Activated naive CD4-positive, alpha-beta T cell treated with anti-CD3 and anti-CD28 coated beads, Interleukin-2, amount 50 U/mL, for 72 hours (primary cell): ENCODE measurements at regions not wholly inside any gene's neighbourhood (a gene's known extent, or its start where the extent isn't known, plus 50 kb on each side); places are given as distances from the start of the nearest gene placed in this dataset.

ENCODE experiments used
- ATAC-seq, 2 donors: fragments of 150-1000 bp; cut with Tn5 transposase; 2 replicates each; pipeline ENCODE4 v1.10.0; 2021; ENCODE audit warnings: mild to moderate bottlenecking in 2 of 2, moderate library complexity in 2 of 2
- DNase-seq, 2 donors: peaks; one replicate each; pipeline ENCODE4 v3.0.0; 2021 to 2022; ENCODE audit warnings: low spot score in 2 of 2
- H3K27ac Mint-ChIP-seq, 2 donors: one replicate each; pipeline ENCODE4 v1.8.0; 2022; ENCODE audit warnings: mild to moderate bottlenecking in 2 of 2, mixed read lengths in 2 of 2
- H3K36me3 Mint-ChIP-seq, 2 donors: one replicate each; pipeline ENCODE4 v1.8.0; 2022; ENCODE audit warnings: mixed read lengths in 2 of 2
- H3K9me3 Mint-ChIP-seq, 2 donors: one replicate each; pipeline ENCODE4 v1.8.0; 2022; ENCODE audit warnings: mixed read lengths in 2 of 2

DNA sequence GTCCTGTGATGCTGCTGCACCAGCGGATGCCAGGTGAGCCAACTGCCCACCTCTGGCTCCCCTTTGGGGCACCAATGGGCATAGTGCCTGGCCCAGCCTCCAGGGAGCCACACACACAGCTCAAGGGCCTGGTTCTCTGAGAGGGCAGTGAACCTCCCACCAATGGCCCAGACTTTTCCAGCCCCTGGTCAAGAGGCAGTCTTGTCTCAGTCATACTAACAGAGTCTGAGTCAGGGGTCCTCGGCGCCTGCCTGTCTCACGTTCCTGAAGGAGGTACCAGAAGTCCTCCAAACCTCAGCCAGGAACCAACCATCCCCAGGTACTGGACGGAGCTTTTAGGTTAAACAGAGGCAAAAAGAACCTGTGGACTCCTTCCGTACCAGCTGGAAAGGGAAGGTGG lies 121.1 kb downstream of the C5orf15 start:
- H3K27ac Mint-ChIP-seq = no peak overlapping the region
- H3K9me3 Mint-ChIP-seq = no peaks in the 10 kb centered on the region
- no peak for DNase-seq
- ATAC-seq = no peak
- H3K36me3 Mint-ChIP-seq = no peaks in the 10 kb centered on the region

DNA sequence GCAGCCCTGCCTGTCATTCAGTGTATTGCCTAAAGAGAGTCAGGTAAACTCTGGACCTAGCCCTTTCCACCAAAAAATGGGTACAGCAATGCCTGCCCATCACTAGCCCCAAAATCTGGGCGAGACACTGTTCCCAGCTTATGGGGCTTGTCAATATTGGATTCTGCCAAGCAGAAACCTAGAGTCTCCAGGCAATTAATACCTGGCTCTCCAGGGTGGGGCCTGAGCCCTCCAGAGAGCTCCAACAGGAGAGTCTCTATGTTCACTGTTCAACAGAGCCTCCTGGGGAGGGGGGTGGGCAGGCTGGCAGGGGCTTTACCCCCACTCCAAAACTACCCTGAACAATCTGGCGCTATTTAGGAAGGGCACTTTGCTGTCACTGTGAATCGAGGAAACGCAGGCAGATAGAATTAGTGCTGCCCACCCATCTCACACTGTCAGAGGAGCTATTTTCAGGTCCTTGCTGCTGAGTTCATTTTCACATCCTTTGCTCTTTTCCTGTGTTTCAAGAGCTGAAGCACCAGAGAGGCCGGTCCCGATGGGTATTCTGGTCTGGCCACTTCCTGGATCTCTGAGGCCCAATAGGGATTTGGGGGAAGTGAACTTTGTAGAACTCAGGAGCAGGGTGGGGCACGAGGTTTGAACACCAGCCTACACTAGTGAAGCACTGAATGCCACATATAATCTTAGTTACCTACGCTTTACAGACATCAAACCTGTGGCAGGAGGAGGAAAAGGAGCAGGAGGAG lies 121.8 kb downstream of the C5orf15 start:
- DNase-seq (no peak), ATAC-seq (no peak)
- H3K9me3 Mint-ChIP-seq = no peaks in the 10 kb centered on the region
- no peaks in the 10 kb centered on the region for H3K36me3 Mint-ChIP-seq
- no peak overlapping the region for H3K27ac Mint-ChIP-seq

- DNase-seq (no peak), ATAC-seq (no peak)
- Mint-ChIP-seq H3K9me3 (no peaks in the 10 kb centered on the region), H3K27ac (no peak overlapping the region), H3K36me3 (no peaks in the 10 kb centered on the region)
These were observed 123.2 kb downstream of the C5orf15 start for GRCh38 chr5:133845271-133845670.

DNA sequence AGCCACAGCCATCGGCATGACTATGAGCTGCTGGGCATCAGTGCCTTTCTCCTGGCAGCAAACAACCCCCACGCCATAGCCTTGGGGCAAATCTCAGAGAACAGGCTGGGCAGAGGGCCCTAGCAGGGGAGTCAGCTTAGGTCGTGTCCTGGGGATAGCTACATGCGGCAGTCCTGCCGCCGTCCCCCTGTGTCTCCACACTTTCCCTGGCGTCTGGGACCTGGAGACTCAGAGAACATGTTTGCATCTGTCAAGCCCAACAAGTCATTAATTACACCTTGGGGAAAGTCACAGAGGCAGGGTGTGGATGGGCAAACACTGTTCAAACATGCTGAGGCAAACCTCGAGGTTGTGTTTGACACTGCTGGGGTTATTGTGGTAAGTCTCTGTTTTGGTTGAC lies 123.6 kb downstream of the C5orf15 start:
- DNase-seq = no peak
- Mint-ChIP-seq H3K9me3 (no peaks in the 10 kb centered on the region), H3K27ac (no peak overlapping the region), H3K36me3 (no peaks in the 10 kb centered on the region)
- no peak for ATAC-seq

DNA sequence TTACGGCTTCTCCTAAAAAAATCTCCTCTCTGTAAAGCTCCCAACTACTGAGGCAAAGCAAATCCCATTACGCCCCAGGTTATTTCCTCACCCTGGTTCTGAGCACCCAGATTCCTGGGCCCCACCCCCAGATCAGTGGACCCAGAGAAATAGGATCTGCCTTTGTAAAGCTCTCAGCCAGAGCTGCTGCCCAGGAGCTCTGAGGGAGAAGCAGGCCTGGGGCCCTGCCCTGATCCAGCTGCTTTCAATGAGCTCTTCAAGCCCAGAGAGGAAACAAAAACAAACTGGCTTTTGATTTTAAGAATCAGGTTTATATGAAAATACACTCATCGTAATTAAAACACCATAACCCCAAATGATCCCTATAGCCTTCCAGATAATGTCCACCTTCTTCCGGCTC lies 124.5 kb downstream of the C5orf15 start:
- H3K36me3 Mint-ChIP-seq = no peaks in the 10 kb centered on the region
- no peak overlapping the region for H3K27ac Mint-ChIP-seq
- no peaks in the 10 kb centered on the region for H3K9me3 Mint-ChIP-seq
- no peak for ATAC-seq
- DNase-seq = no peak

GRCh38 chr5:133842846-133843611 lies 125.4 kb downstream of the C5orf15 start:
- H3K36me3 Mint-ChIP-seq = no peaks in the 10 kb centered on the region
- H3K27ac Mint-ChIP-seq = no peak overlapping the region
- no peaks in the 10 kb centered on the region for H3K9me3 Mint-ChIP-seq
- no peak for DNase-seq
- no peak for ATAC-seq

GRCh38 chr5:133841831-133842750 lies 126.3 kb downstream of the C5orf15 start:
- no peak for ATAC-seq
- no peak overlapping the region for H3K27ac Mint-ChIP-seq
- H3K9me3 Mint-ChIP-seq = peaks cover 0 to 3% of the 10 kb centered on the region in 2 donors
- DNase-seq = no peak
- H3K36me3 Mint-ChIP-seq = no peaks in the 10 kb centered on the region

- no peak for DNase-seq
- H3K9me3 Mint-ChIP-seq = peaks cover 0 to 15% of the 10 kb centered on the region in 2 donors
- H3K27ac Mint-ChIP-seq = no peak overlapping the region
- H3K36me3 Mint-ChIP-seq = peaks cover 0 to 8% of the 10 kb centered on the region in 2 donors
- ATAC-seq = no peak
These were observed 128.3 kb downstream of the C5orf15 start for GRCh38 chr5:133840168-133840567.

- DNase-seq (no peak), ATAC-seq (no peak)
- Mint-ChIP-seq H3K36me3 (peaks cover 0 to 8% of the 10 kb centered on the region in 2 donors), H3K9me3 (peaks cover 0 to 15% of the 10 kb centered on the region in 2 donors), H3K27ac (no peak overlapping the region)
These were observed 128.7 kb downstream of the C5orf15 start for GRCh38 chr5:133839721-133840120.

- Mint-ChIP-seq H3K36me3 (peaks cover 0 to 8% of the 10 kb centered on the region in 2 donors), H3K27ac (no peak overlapping the region), H3K9me3 (peaks cover 0 to 15% of the 10 kb centered on the region in 2 donors)
- DNase-seq (no peak), ATAC-seq (no peak)
These were observed 129.3 kb downstream of the C5orf15 start for GRCh38 chr5:133839090-133839489.

DNA sequence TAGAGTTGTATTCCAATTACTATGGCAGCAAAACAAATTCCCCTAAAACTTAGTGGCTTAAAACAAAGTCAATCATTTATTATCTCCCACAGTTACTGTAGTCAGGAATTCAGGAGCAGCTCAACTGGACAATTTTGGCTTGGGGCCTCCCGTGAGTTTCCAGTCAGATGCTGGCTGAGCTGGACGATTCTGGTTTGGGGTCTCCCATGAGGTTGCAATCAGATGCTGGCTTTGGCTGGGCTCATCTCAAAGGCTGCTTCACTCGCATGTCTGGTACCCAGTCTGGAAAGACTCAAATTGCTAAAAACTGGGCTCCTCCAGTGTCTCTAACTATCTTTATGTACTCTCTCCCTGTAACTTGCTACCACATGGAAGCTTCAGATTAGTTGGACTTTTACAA lies 130.1 kb downstream of the C5orf15 start:
- DNase-seq (no peak), ATAC-seq (no peak)
- Mint-ChIP-seq H3K27ac (no peak overlapping the region), H3K9me3 (peaks cover 0 to 15% of the 10 kb centered on the region in 2 donors), H3K36me3 (peaks cover 0 to 8% of the 10 kb centered on the region in 2 donors)

- peak in 1 of 2 donors; percentile 30 for ATAC-seq
- no peak overlapping the region for H3K27ac Mint-ChIP-seq
- DNase-seq = no peak
- H3K36me3 Mint-ChIP-seq = peaks cover 0 to 4% of the 10 kb centered on the region in 2 donors
- peaks cover 0 to 8% of the 10 kb centered on the region in 2 donors for H3K9me3 Mint-ChIP-seq
These were observed 136.8 kb downstream of the C5orf15 start for GRCh38 chr5:133831491-133832224.

GRCh38 chr5:133830911-133831310 lies 137.5 kb downstream of the C5orf15 start:
- no peak for ATAC-seq
- H3K27ac Mint-ChIP-seq = peak overlapping the region in 1 of 2 donors; percentile 20
- H3K9me3 Mint-ChIP-seq = peaks cover 0 to under 1% of the 10 kb centered on the region in 2 donors
- no peak for DNase-seq
- H3K36me3 Mint-ChIP-seq = no peaks in the 10 kb centered on the region

- ATAC-seq = no peak
- H3K27ac Mint-ChIP-seq = peak overlapping the region in 1 of 2 donors; percentile 20
These were observed 138.1 kb downstream of the C5orf15 start for GRCh38 chr5:133830281-133830680.

DNA sequence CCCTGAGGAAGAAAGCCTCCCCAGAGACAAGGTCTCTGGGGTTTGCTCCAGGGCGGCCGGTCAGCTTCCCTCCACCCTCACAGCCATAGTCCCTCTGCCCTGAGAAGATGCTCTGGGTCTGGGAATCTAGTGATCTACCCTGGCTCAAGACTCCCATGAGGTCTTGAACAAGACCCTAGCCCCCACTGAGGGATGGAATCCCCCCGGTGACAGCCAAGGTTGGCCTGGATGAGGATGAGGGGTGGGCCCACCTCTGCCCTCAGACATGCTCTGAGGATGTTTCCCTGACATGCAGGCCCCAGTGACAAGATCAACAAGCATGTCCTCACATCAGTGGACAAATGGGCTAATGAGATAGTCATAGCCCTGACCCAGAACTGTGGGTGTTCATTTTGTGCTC lies 138.6 kb downstream of the C5orf15 start:
- H3K9me3 Mint-ChIP-seq = no peaks in the 10 kb centered on the region
- H3K36me3 Mint-ChIP-seq = no peaks in the 10 kb centered on the region
- no peak for DNase-seq
- ATAC-seq = no peak
- H3K27ac Mint-ChIP-seq = no peak overlapping the region

More at GRCh38 chr5:133830281-133830680, 138.1 kb downstream of the C5orf15 start:
- DNase-seq = no peak
- H3K9me3 Mint-ChIP-seq = no peaks in the 10 kb centered on the region
- H3K36me3 Mint-ChIP-seq = no peaks in the 10 kb centered on the region

DNA sequence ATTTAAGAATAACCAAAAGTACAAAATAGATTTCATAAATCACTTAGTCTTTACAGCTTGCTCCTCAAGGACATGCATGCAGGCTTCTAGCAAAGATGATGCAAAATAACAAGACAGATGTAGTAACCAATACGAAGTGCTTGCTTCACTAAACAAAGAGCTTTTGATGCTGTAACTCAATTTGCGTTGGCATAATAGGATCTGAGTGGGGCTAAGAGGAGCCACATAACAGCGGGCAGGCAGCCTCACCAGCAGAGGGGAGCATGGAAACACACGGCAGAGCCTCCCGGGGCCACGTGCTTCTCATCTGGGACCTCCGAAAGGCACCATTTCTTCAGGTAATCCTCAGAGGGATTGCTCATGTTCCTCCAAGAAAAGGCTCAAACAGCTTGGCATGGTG lies 139.7 kb downstream of the C5orf15 start:
- DNase-seq (no peak), ATAC-seq (no peak)
- Mint-ChIP-seq H3K36me3 (no peaks in the 10 kb centered on the region), H3K9me3 (no peaks in the 10 kb centered on the region), H3K27ac (no peak overlapping the region)
